ENCODE measurements at regions not wholly inside any gene's neighbourhood (a gene's known extent, or its start where the extent isn't known, plus 50 kb on each side); places are given as distances from the start of the nearest gene placed in this dataset.
"Not testable (repeated sequence)": the region's sequence is repeated elsewhere in the genome, so short reads cannot be mapped to it uniquely, and the experiment has no call there.

DNA sequence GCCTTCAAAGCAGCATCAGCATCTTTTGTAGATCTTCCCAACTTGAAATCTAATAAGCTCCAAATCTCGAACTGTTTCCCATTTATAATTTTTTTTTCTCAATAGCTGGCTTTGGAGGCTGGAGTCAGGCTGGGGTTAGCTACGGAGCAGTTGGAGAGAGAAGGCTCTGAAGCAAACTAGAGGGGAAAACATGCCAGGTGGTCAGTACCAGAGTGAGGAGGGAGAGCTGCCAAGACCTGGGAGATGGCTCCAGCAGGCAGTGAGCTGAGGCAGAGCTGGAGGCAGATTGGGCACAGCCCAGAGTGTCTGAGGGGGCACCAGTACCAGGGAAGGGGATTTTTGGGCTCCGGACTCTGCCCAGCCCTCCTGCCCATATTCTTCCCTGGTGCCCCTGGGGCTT is 311.2 kb downstream of the RPLP1 start:
- CTCF ChIA-PET, result no interaction called here
- BruUV-seq (replicated peaks), result no TSS peak
- no peaks in the 10 kb centered on the region for H3K9me3 Mint-ChIP-seq (ENCODE audit: low read depth, unreplicated experiment)
- no peak overlapping the region for H3K27ac Mint-ChIP-seq (ENCODE audit: unreplicated experiment)
- no peaks in the 10 kb centered on the region for H3K36me3 Mint-ChIP-seq (ENCODE audit: insufficient read depth, unreplicated experiment)
- peaks cover 30% of the 10 kb centered on the region for H3K4me1 Mint-ChIP-seq (ENCODE audit: low read depth, unreplicated experiment)
- no peak for DNase-seq
- peaks cover 14% of the 10 kb centered on the region for H3K27me3 Mint-ChIP-seq (ENCODE audit: unreplicated experiment)
- TF ChIP-seq, protein P1, sequence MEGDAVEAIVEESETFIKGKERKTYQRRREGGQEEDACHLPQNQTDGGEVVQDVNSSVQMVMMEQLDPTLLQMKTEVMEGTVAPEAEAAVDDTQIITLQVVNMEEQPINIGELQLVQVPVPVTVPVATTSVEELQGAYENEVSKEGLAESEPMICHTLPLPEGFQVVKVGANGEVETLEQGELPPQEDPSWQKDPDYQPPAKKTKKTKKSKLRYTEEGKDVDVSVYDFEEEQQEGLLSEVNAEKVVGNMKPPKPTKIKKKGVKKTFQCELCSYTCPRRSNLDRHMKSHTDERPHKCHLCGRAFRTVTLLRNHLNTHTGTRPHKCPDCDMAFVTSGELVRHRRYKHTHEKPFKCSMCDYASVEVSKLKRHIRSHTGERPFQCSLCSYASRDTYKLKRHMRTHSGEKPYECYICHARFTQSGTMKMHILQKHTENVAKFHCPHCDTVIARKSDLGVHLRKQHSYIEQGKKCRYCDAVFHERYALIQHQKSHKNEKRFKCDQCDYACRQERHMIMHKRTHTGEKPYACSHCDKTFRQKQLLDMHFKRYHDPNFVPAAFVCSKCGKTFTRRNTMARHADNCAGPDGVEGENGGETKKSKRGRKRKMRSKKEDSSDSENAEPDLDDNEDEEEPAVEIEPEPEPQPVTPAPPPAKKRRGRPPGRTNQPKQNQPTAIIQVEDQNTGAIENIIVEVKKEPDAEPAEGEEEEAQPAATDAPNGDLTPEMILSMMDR (IDR thresholded peaks at IDR 0.05; ENCODE audit: unreplicated experiment), result no peak
- intact Hi-C loops (cut with micrococcal nuclease; ENCODE audit: unreplicated experiment), result no loop called here
- H3K4me3 Mint-ChIP-seq (ENCODE audit: low read depth, unreplicated experiment), result no peak overlapping the region

DNA sequence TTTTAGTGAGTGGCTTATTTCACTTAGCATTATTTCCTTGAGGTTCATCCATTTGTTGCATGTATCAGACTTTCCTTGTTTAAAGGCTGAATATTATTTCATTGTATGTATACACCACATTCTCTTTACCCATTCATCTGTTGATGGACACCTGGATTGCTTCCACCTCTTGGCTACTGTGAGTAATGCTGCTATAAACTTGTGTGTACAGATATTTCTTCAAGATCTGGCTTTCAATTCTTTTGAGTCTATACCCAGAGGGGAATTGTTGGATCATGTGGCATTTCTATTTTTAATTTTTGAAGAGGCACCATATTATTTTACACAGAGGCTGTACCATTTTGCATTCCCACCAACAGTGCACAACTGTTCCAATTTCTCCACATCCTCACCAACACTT is 313.5 kb downstream of the RPLP1 start:
- CTCF ChIA-PET, result no interaction called here
- H3K27me3 Mint-ChIP-seq (ENCODE audit: unreplicated experiment), result peaks cover 34% of the 10 kb centered on the region
- H3K4me3 Mint-ChIP-seq (ENCODE audit: low read depth, unreplicated experiment), result no peak overlapping the region
- no TSS peak for BruUV-seq (replicated peaks)
- intact Hi-C loops (cut with micrococcal nuclease; ENCODE audit: unreplicated experiment), result no loop called here
- no peaks in the 10 kb centered on the region for H3K36me3 Mint-ChIP-seq (ENCODE audit: insufficient read depth, unreplicated experiment)
- TF ChIP-seq, protein P1 (IDR thresholded peaks at IDR 0.05; ENCODE audit: unreplicated experiment), result no peak
- no peaks in the 10 kb centered on the region for H3K9me3 Mint-ChIP-seq (ENCODE audit: low read depth, unreplicated experiment)
- DNase-seq, result no peak
- H3K4me1 Mint-ChIP-seq (ENCODE audit: low read depth, unreplicated experiment), result peaks cover 10% of the 10 kb centered on the region
- H3K27ac Mint-ChIP-seq (ENCODE audit: unreplicated experiment), result no peak overlapping the region

DNA sequence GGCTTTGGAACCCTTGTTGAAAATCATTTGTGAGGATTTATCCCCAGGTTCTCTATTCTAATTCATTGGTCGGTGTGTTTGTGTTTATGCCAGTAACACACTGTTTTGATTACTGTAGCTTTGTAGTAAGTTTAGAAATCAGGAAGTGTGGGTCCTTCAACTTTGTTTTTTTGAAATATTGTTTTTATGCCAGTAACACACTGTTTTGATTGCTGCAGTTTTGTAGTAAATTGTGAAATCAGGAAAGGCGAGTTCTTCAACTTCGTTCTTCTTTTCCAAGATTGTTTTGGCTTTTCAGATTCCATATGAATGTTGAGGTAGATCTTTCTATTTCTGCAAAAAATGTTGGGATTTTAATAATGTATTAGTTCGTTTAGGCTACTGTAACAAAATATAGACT is 314.6 kb downstream of the RPLP1 start:
- H3K4me1 Mint-ChIP-seq (ENCODE audit: low read depth, unreplicated experiment), result no peaks in the 10 kb centered on the region
- H3K27ac Mint-ChIP-seq (ENCODE audit: unreplicated experiment), result no peak overlapping the region
- H3K36me3 Mint-ChIP-seq (ENCODE audit: insufficient read depth, unreplicated experiment), result no peaks in the 10 kb centered on the region
- CTCF ChIA-PET, result no interaction called here
- DNase-seq, result no peak
- TF ChIP-seq, protein P1 (IDR thresholded peaks at IDR 0.05; ENCODE audit: unreplicated experiment), result no peak
- H3K27me3 Mint-ChIP-seq (ENCODE audit: unreplicated experiment), result peaks cover 44% of the 10 kb centered on the region
- H3K9me3 Mint-ChIP-seq (ENCODE audit: low read depth, unreplicated experiment), result no peaks in the 10 kb centered on the region
- no peak overlapping the region for H3K4me3 Mint-ChIP-seq (ENCODE audit: low read depth, unreplicated experiment)
- intact Hi-C loops (cut with micrococcal nuclease; ENCODE audit: unreplicated experiment), result no loop called here
- BruUV-seq (replicated peaks), result no TSS peak

DNA sequence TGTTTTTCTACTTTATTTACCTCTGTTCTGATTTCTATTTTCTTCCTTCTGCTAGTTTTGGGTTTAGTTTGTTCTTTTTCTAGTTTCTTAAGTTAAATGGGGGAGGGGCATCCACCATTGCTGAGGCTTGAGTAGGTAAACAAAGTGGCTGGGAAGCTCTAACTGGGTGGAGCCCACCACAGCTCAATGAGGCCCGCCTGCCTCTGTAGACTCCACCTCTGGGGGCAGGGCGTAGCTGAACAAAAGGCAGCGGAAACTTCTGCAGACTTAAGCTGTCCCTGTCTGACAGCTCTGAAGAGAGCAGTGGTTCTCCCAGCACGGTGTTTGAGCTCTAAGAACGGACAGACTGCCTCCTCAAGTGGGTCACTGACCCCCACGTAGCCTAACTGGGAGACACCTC is 316.7 kb downstream of the RPLP1 start:
- CTCF ChIA-PET; DNase-seq; H3K27ac Mint-ChIP-seq (ENCODE audit: unreplicated experiment); H3K36me3 Mint-ChIP-seq (ENCODE audit: insufficient read depth, unreplicated experiment); H3K9me3 Mint-ChIP-seq (ENCODE audit: low read depth, unreplicated experiment); H3K4me1 Mint-ChIP-seq (ENCODE audit: low read depth, unreplicated experiment); intact Hi-C loops (cut with micrococcal nuclease; ENCODE audit: unreplicated experiment); H3K4me3 Mint-ChIP-seq (ENCODE audit: low read depth, unreplicated experiment); BruUV-seq (replicated peaks): not testable (repeated sequence)
- peaks cover 64% of the 10 kb centered on the region for H3K27me3 Mint-ChIP-seq (ENCODE audit: unreplicated experiment)

DNA sequence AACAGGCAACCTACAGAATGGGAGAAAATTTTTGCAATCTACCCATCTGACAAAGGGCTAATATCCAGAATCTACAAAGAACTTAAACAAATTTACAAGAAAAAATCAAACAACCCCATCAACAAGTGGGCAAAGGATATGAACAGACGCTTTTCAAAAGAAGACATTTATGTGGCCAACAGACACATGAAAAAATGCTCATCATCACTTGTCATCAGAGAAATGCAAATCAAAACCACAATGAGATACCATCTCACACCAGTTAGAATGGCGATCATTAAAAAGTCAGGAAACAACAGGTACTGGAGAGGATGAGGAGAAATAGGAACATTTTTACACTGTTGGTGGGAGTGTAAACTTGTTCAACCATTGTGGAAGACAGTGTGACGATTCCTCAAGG is 321.6 kb downstream of the RPLP1 start:
- BruUV-seq (replicated peaks); intact Hi-C loops (cut with micrococcal nuclease; ENCODE audit: unreplicated experiment); CTCF ChIA-PET; H3K4me3 Mint-ChIP-seq (ENCODE audit: low read depth, unreplicated experiment); DNase-seq; H3K4me1 Mint-ChIP-seq (ENCODE audit: low read depth, unreplicated experiment); H3K36me3 Mint-ChIP-seq (ENCODE audit: insufficient read depth, unreplicated experiment); H3K27ac Mint-ChIP-seq (ENCODE audit: unreplicated experiment); H3K9me3 Mint-ChIP-seq (ENCODE audit: low read depth, unreplicated experiment): not testable (repeated sequence)
- H3K27me3 Mint-ChIP-seq (ENCODE audit: unreplicated experiment), result peaks cover 74% of the 10 kb centered on the region

DNA sequence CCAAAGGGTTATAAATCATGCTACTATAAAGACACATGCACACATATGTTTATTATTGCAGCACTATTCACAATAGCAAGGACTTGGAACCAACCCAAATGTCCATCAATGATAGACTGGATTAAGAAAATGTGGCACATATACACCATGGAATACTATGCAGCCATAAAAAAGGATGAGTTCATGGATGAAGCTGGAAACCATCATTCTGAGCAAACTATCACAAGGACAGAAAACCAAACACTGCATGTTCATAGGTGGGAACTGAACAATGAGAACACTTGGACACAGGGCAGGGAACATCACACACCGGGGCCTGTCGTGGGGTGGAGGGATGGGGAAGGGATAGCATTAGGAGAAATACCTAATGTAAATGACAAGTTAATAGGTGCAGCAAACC is 322.1 kb downstream of the RPLP1 start:
- BruUV-seq (replicated peaks), result not testable (repeated sequence)

More for the DNA sequence above, 322.1 kb downstream of the RPLP1 start:
- H3K4me3 Mint-ChIP-seq (ENCODE audit: low read depth, unreplicated experiment); H3K9me3 Mint-ChIP-seq (ENCODE audit: low read depth, unreplicated experiment); H3K27ac Mint-ChIP-seq (ENCODE audit: unreplicated experiment); H3K36me3 Mint-ChIP-seq (ENCODE audit: insufficient read depth, unreplicated experiment); H3K4me1 Mint-ChIP-seq (ENCODE audit: low read depth, unreplicated experiment); DNase-seq; intact Hi-C loops (cut with micrococcal nuclease; ENCODE audit: unreplicated experiment); CTCF ChIA-PET: not testable (repeated sequence)
- peaks cover 74% of the 10 kb centered on the region for H3K27me3 Mint-ChIP-seq (ENCODE audit: unreplicated experiment)

Measured in Calu3 (cell line).